ENCODE measurements at regions not wholly inside any gene's neighbourhood (a gene's known extent, or its start where the extent isn't known, plus 50 kb on each side); places are given as distances from the start of the nearest gene placed in this dataset.

- Histone ChIP-seq H3K9me3 (no peaks in the 10 kb centered on the region), H3K27ac (no peak overlapping the region), H3K27me3 (no peaks in the 10 kb centered on the region), H3K4me1 (no peaks in the 10 kb centered on the region), H3K36me3 (no peaks in the 10 kb centered on the region), H3K4me3 (no peak overlapping the region)
- TF ChIP-seq POLR2A (IDR thresholded peaks at IDR 0.05) (no peak), CTCF (IDR thresholded peaks at IDR 0.05) (no peak)
- intact Hi-C loops (cut with DNase I; ENCODE audit: low total_unique reads) = no loop called here
- DNase-seq = no peak
These were observed 87.7 kb downstream of the ENGASE start for GRCh38 chr17:79162012-79162963.

- intact Hi-C loops (cut with DNase I; ENCODE audit: low total_unique reads) = no loop called here
- Histone ChIP-seq H3K27ac (no peak overlapping the region), H3K4me3 (no peak overlapping the region), H3K9me3 (no peaks in the 10 kb centered on the region), H3K36me3 (no peaks in the 10 kb centered on the region), H3K4me1 (no peaks in the 10 kb centered on the region), H3K27me3 (no peaks in the 10 kb centered on the region)
- DNase-seq = no peak
- TF ChIP-seq POLR2A (IDR thresholded peaks at IDR 0.05) (no peak), CTCF (IDR thresholded peaks at IDR 0.05) (no peak)
These were observed 86.5 kb downstream of the ENGASE start for GRCh38 chr17:79160980-79161636.

- Histone ChIP-seq H3K27me3 (no peaks in the 10 kb centered on the region), H3K4me3 (no peak overlapping the region), H3K36me3 (no peaks in the 10 kb centered on the region), H3K9me3 (no peaks in the 10 kb centered on the region), H3K4me1 (no peaks in the 10 kb centered on the region), H3K27ac (no peak overlapping the region)
- intact Hi-C loops (cut with DNase I; ENCODE audit: low total_unique reads) = no loop called here
- no peak for TF ChIP-seq CTCF (IDR thresholded peaks at IDR 0.05)
- TF ChIP-seq POLR2A (IDR thresholded peaks at IDR 0.05) = no peak
- DNase-seq = no peak
These were observed 85.3 kb downstream of the ENGASE start for GRCh38 chr17:79159926-79160325.

GRCh38 chr17:79159471-79159870 is 84.8 kb downstream of the ENGASE start:
- H3K4me3 ChIP-seq = no peak overlapping the region
- H3K27ac ChIP-seq = no peak overlapping the region
- H3K4me1 ChIP-seq = no peaks in the 10 kb centered on the region
- no peaks in the 10 kb centered on the region for H3K27me3 ChIP-seq
- DNase-seq = no peak
- no peaks in the 10 kb centered on the region for H3K36me3 ChIP-seq
- intact Hi-C loops (cut with DNase I; ENCODE audit: low total_unique reads) = no loop called here
- no peak for TF ChIP-seq POLR2A (IDR thresholded peaks at IDR 0.05)
- TF ChIP-seq CTCF (IDR thresholded peaks at IDR 0.05) = no peak
- no peaks in the 10 kb centered on the region for H3K9me3 ChIP-seq

GRCh38 chr17:79156463-79157095 is 82.0 kb downstream of the ENGASE start:
- no peak overlapping the region for H3K4me3 ChIP-seq
- intact Hi-C loops (cut with DNase I; ENCODE audit: low total_unique reads) = no loop called here
- H3K27ac ChIP-seq = no peak overlapping the region
- H3K27me3 ChIP-seq = no peaks in the 10 kb centered on the region
- TF ChIP-seq CTCF (IDR thresholded peaks at IDR 0.05) (no peak), POLR2A (IDR thresholded peaks at IDR 0.05) (no peak)
- no peak for DNase-seq
- no peaks in the 10 kb centered on the region for H3K4me1 ChIP-seq
- H3K9me3 ChIP-seq = no peaks in the 10 kb centered on the region
- H3K36me3 ChIP-seq = no peaks in the 10 kb centered on the region

Data from uterus (tissue), 3 donors.